ENCODE measurements at regions not wholly inside any gene's neighbourhood (a gene's known extent, or its start where the extent isn't known, plus 50 kb on each side); places are given as distances from the start of the nearest gene placed in this dataset.
"Not testable (repeated sequence)": the region's sequence is repeated elsewhere in the genome, so short reads cannot be mapped to it uniquely, and the experiment has no call there.

- Mint-ChIP-seq H3K4me1 (ENCODE audit: low read depth) (no peaks in the 10 kb centered on the region), H3K27ac (no peak overlapping the region), H3K36me3 (no peaks in the 10 kb centered on the region), H3K4me3 (no peak overlapping the region), H3K27me3 (no peaks in the 10 kb centered on the region), H3K9me3 (peaks cover 11% of the 10 kb centered on the region)
- CTCF ChIA-PET = no interaction called here
- intact Hi-C loops (cut with micrococcal nuclease) = no loop called here
- DNase-seq = no peak
- POLR2A ChIA-PET = no interaction called here
Measured at GRCh38 chr9:102700936-102701335, 294.2 kb upstream of the CYLC2 start.

DNA sequence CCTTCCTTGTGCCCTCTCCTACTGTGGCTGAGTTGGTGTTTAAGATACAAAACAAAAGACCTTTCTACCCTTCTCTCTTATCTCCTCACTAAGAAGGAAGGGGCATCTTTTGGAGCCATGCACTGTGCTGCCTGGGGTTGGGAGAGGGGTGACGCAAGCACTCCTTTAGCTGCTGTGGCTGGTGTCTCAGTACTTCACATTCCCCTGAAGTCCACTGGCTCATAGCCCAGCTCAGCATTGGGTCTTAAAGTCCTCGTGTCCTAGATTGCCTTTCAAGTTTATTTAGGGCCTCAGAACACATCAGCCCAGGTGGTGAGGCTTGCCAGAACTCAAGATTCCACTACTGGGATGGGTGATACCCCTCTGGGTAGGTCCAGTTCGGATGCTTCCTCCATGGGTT lies 325.9 kb upstream of the CYLC2 start:
- Mint-ChIP-seq H3K9me3 (peaks cover 16% of the 10 kb centered on the region), H3K4me3 (no peak overlapping the region), H3K4me1 (ENCODE audit: low read depth) (no peaks in the 10 kb centered on the region)

GRCh38 chr9:102652471-102652870 lies 342.7 kb upstream of the CYLC2 start:
- no peaks in the 10 kb centered on the region for H3K27me3 Mint-ChIP-seq
- H3K9me3 Mint-ChIP-seq = peaks cover 5% of the 10 kb centered on the region
- no peak overlapping the region for H3K27ac Mint-ChIP-seq
- no peak for DNase-seq
- intact Hi-C loops (cut with micrococcal nuclease) = no loop called here
- H3K36me3 Mint-ChIP-seq = no peaks in the 10 kb centered on the region
- ChIA-PET POLR2A (no interaction called here), CTCF (no interaction called here)
- H3K4me1 Mint-ChIP-seq (ENCODE audit: low read depth) = no peaks in the 10 kb centered on the region
- no peak overlapping the region for H3K4me3 Mint-ChIP-seq

More for the DNA sequence above, 325.9 kb upstream of the CYLC2 start:
- no peaks in the 10 kb centered on the region for H3K27me3 Mint-ChIP-seq
- no peaks in the 10 kb centered on the region for H3K36me3 Mint-ChIP-seq
- POLR2A ChIA-PET = no interaction called here
- no peak overlapping the region for H3K27ac Mint-ChIP-seq
- intact Hi-C loops (cut with micrococcal nuclease) = no loop called here
- DNase-seq = no peak
- CTCF ChIA-PET = no interaction called here

DNA sequence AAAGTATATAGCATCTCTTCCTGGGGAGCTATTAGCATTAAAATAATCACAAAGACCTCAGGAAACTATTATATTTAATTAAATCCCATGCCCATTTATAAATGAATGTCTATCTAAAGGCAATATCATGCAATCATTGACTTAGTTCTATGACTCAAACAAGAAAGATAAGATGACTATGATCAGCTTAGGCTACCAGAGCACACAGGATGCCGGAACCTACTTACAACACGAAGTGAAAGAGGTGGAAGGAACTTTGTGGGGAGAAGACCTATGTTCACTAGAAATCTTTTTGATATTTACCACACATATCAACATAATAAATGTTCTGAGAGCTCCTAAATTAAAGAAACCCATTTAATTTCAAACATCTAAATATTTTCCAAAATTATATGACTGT lies 344.2 kb upstream of the CYLC2 start:
- H3K4me1 Mint-ChIP-seq (ENCODE audit: low read depth) = no peaks in the 10 kb centered on the region
- no peaks in the 10 kb centered on the region for H3K27me3 Mint-ChIP-seq
- no peak overlapping the region for H3K27ac Mint-ChIP-seq
- POLR2A ChIA-PET = no interaction called here
- H3K36me3 Mint-ChIP-seq = no peaks in the 10 kb centered on the region
- intact Hi-C loops (cut with micrococcal nuclease) = no loop called here
- no peak for DNase-seq
- H3K9me3 Mint-ChIP-seq = peaks cover 3% of the 10 kb centered on the region
- no peak overlapping the region for H3K4me3 Mint-ChIP-seq
- CTCF ChIA-PET = no interaction called here

DNA sequence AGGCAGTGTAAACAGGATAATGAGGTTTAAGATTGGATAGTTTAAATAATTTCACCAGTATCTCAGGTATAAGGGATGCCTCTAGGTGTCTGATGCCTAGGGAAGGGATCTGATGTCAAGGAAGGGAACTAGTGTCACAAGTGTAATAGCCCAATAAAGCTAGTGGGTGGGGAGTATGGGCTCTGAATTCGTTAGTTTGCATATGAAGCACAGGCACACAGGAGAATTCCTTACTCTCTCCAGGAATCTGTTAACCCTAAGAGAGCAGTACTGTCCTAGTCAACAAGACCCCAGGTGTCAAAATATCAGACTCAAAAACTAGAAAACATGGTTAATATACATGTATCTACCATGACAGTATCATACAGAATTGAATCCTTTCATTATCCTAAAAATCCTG lies 352.5 kb upstream of the CYLC2 start:
- DNase-seq = no peak
- H3K4me1 Mint-ChIP-seq (ENCODE audit: low read depth) = no peaks in the 10 kb centered on the region
- intact Hi-C loops (cut with micrococcal nuclease) = no loop called here
- H3K36me3 Mint-ChIP-seq = no peaks in the 10 kb centered on the region
- H3K9me3 Mint-ChIP-seq = peaks cover 8% of the 10 kb centered on the region
- H3K27me3 Mint-ChIP-seq = no peaks in the 10 kb centered on the region
- ChIA-PET CTCF (no interaction called here), POLR2A (no interaction called here)
- H3K4me3 Mint-ChIP-seq = no peak overlapping the region
- no peak overlapping the region for H3K27ac Mint-ChIP-seq

- Mint-ChIP-seq H3K36me3 (no peaks in the 10 kb centered on the region), H3K27me3 (no peaks in the 10 kb centered on the region), H3K9me3 (peaks cover 16% of the 10 kb centered on the region), H3K4me1 (ENCODE audit: low read depth) (no peaks in the 10 kb centered on the region), H3K4me3 (no peak overlapping the region), H3K27ac (no peak overlapping the region)
- DNase-seq = no peak
- ChIA-PET POLR2A (no interaction called here), CTCF (no interaction called here)
- intact Hi-C loops (cut with micrococcal nuclease) = no loop called here
Measured at GRCh38 chr9:102631559-102631958, 363.6 kb upstream of the CYLC2 start.

GRCh38 chr9:102609461-102609860 lies 385.7 kb upstream of the CYLC2 start:
- H3K27me3 Mint-ChIP-seq = no peaks in the 10 kb centered on the region
- H3K27ac Mint-ChIP-seq = no peak overlapping the region
- CTCF ChIA-PET = no interaction called here
- intact Hi-C loops (cut with micrococcal nuclease) = no loop called here
- H3K9me3 Mint-ChIP-seq = peaks cover 7% of the 10 kb centered on the region
- H3K4me3 Mint-ChIP-seq = no peak overlapping the region
- POLR2A ChIA-PET = no interaction called here
- no peaks in the 10 kb centered on the region for H3K36me3 Mint-ChIP-seq
- DNase-seq = no peak
- H3K4me1 Mint-ChIP-seq (ENCODE audit: low read depth) = no peaks in the 10 kb centered on the region

GRCh38 chr9:102603198-102604195 lies 391.6 kb upstream of the CYLC2 start:
- intact Hi-C loops (cut with micrococcal nuclease); CTCF ChIA-PET; H3K27me3 Mint-ChIP-seq; H3K4me3 Mint-ChIP-seq; H3K4me1 Mint-ChIP-seq (ENCODE audit: low read depth); H3K36me3 Mint-ChIP-seq; H3K27ac Mint-ChIP-seq; POLR2A ChIA-PET; DNase-seq: not testable (repeated sequence)
- peaks cover 22% of the 10 kb centered on the region for H3K9me3 Mint-ChIP-seq

DNA sequence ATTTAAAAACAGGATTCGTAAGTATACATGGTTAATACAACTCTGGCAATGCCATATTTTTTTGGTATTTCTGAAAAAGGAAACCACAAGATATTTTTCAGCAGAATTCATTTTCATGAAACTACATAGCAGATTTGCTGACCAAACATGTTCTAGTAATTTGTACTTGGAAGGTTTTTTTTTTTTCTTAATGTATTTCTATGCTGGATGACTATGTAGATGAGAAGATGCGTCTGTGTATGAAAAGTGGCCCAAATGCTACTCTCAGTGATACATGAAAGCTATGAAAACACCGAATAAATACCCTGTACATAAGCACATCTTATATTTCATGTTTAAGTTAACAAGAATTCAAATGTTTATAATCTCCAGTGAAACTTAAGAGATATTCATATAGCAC lies 400.9 kb upstream of the CYLC2 start:
- peaks cover 24% of the 10 kb centered on the region for H3K9me3 Mint-ChIP-seq
- H3K4me3 Mint-ChIP-seq = no peak overlapping the region
- intact Hi-C loops (cut with micrococcal nuclease) = no loop called here
- POLR2A ChIA-PET = no interaction called here
- no peak for DNase-seq
- CTCF ChIA-PET = no interaction called here
- H3K4me1 Mint-ChIP-seq (ENCODE audit: low read depth) = no peaks in the 10 kb centered on the region
- H3K36me3 Mint-ChIP-seq = no peaks in the 10 kb centered on the region
- H3K27me3 Mint-ChIP-seq = no peaks in the 10 kb centered on the region
- H3K27ac Mint-ChIP-seq = no peak overlapping the region

DNA sequence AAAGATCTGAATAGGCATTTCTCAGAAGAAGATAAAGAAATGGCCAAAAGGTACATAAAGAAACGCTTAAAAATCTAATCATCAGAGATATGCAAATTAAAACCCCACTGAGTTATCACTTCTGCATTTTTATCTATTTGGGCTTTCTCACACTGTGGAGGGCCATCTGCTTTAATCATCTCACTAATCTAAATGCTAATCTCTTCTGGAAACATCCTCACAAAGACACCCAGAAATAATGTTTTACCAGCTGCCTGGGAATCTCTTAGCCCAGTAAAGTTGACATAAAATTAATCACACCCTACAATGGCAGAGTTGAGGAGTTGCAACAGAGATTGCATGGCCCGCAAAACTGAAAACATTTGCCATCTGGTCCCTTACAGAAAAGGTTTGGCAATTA lies 407.9 kb upstream of the CYLC2 start:
- no peak overlapping the region for H3K27ac Mint-ChIP-seq
- no peak overlapping the region for H3K4me3 Mint-ChIP-seq
- ChIA-PET CTCF (no interaction called here), POLR2A (no interaction called here)
- H3K36me3 Mint-ChIP-seq = no peaks in the 10 kb centered on the region
- peaks cover 10% of the 10 kb centered on the region for H3K9me3 Mint-ChIP-seq
- intact Hi-C loops (cut with micrococcal nuclease) = no loop called here
- no peaks in the 10 kb centered on the region for H3K4me1 Mint-ChIP-seq (ENCODE audit: low read depth)
- DNase-seq = no peak
- H3K27me3 Mint-ChIP-seq = no peaks in the 10 kb centered on the region

GRCh38 chr9:102569436-102569835 lies 425.7 kb upstream of the CYLC2 start:
- Mint-ChIP-seq H3K4me1 (ENCODE audit: low read depth) (no peaks in the 10 kb centered on the region), H3K4me3 (no peak overlapping the region), H3K9me3 (peaks cover 13% of the 10 kb centered on the region), H3K36me3 (no peaks in the 10 kb centered on the region), H3K27me3 (no peaks in the 10 kb centered on the region), H3K27ac (no peak overlapping the region)
- ChIA-PET POLR2A (no interaction called here), CTCF (no interaction called here)
- intact Hi-C loops (cut with micrococcal nuclease) = no loop called here
- DNase-seq = no peak

DNA sequence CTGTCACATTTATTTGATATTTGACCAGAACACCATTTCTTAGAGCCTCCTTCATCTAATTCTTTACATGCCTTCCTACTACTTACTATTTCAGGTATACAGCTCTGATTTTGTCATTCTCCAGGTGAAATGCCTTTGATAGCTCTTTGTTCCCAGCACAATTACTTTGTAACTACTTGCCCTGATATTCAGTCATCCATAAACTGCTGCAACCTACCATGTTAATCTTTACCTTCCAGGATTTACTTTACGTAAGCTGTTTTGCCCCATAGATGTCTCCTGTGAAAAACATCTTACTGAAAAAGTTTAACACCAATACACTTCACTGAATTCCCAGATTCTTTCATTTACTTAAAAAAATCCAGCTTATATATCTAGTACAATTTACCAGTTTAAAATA lies 443.8 kb upstream of the CYLC2 start:
- ChIA-PET POLR2A (no interaction called here), CTCF (no interaction called here)
- Mint-ChIP-seq H3K27ac (no peak overlapping the region), H3K36me3 (no peaks in the 10 kb centered on the region), H3K27me3 (no peaks in the 10 kb centered on the region), H3K9me3 (peaks cover 30% of the 10 kb centered on the region), H3K4me3 (no peak overlapping the region), H3K4me1 (ENCODE audit: low read depth) (no peaks in the 10 kb centered on the region)
- intact Hi-C loops (cut with micrococcal nuclease) = no loop called here
- no peak for DNase-seq

DNA sequence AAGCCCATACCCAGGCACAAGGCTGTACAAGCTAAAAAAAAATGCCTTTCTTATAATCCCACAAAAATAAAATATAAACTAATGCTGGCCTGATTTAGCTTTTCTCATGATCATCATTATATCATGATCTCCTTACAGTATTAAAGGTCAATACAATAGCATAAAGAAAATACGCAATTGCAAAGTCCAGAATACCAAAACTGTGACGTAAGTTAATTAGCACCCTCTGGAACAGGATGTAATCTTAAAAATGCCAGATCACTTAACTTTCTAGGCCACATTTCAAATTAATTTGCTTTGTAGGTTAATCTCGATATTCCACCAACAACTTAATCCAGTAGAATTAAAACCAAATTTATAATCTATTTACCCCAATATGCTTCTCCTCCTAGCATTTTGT lies 444.2 kb upstream of the CYLC2 start:
- Mint-ChIP-seq H3K4me1 (ENCODE audit: low read depth) (no peaks in the 10 kb centered on the region), H3K36me3 (no peaks in the 10 kb centered on the region), H3K27me3 (no peaks in the 10 kb centered on the region), H3K9me3 (peaks cover 30% of the 10 kb centered on the region), H3K4me3 (no peak overlapping the region), H3K27ac (no peak overlapping the region)
- POLR2A ChIA-PET = no interaction called here
- intact Hi-C loops (cut with micrococcal nuclease) = no loop called here
- CTCF ChIA-PET = no interaction called here
- DNase-seq = no peak
